HG03378 (cell line): ENCODE measurements at regions not wholly inside any gene's neighbourhood (a gene's known extent, or its start where the extent isn't known, plus 50 kb on each side); places are given as distances from the start of the nearest gene placed in this dataset.

Source experiments
- ATAC-seq: cut with Tn5 transposase; IDR thresholded peaks from one replicate; pipeline ENCODE4 v1.9.1; 2021; ENCODE audit warnings: mild to moderate bottlenecking, moderate library complexity; ENCODE audit not compliant: unreplicated experiment

DNA sequence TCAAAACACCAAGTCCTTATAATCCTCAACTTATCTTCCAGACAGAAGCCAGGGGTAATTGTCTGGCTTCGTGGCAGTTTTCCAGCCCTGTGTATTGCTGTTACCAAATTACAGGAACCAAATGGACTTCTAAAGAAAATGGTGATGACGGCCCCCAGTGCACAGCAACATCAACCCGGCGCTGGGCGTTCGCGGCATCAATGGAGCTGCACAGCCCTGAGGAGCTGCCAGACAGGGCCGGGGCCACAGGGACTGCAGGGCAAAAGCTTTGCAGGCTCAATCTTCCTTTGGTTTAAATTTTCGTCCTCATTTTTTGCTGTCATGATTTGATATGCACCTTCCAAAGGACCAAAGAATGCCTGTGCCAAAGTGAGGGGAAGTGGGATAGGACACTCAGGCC is 292.5 kb downstream of the BRD1 start:
- no peak for ATAC-seq

DNA sequence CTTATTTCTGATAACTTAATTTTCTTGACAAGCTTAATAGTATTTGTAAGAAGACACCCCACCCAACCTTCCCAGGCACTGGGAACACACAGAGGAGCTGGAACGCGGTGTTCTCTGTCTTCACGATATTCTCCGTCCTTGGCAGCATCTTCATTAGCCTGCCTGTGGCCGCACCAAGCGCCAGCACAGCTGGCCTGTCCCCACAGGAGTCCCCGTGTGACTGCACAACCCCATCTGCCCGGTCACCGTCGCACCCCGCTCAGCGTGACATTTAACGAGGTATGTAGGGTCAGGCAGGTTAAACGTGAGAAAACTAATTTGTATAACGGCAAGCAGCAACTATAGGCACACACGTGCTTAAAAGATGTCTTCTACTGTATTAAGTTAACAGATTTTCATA is 293.3 kb downstream of the BRD1 start:
- no peak for ATAC-seq

GRCh38 chr22:49533886-49534285 is 293.8 kb downstream of the BRD1 start:
- no peak for ATAC-seq

DNA sequence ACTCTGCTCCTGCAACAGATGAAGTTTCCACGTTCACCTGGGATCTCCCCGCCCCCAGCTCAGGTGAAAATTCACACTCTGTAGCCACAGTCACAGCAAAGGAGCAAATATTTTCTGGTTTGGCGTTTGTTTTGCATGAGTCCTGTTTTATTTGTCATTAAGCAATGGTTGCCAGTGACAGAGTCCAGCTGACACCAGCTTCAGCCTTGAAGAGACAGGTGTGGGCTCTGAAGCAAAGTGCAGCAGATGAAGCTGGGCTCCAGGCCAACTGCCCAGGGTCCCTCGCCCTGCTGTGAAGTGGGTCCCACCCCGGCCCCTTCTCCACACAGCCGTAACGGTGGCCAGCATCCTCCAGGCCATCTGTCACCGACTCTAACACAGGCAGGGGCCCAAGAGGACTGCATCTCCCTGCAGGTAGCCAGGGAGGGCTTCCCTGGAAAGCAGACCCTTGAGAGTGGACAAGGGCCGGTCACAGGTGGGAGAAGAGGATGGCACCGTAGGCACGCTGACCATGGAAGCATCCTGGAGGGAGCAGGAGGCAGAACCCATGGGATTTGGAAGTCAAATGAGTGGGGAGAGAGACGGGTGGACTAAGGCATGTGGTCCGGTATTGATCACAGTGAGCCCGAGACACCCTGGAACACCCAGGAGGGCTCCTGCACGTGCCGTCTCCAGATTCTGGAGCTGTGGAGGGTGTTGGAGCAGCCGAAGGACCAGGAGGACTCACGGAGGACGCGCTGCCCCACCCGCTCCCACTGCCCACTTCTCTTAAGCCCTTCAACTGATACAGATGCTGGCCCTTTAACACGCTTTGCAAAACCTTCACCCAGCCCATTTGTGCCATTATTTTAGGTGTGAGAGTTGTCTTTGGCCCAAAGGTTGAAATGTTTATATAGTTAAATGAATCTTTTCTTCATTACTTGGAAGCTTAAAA is 294.5 kb downstream of the BRD1 start:
- ATAC-seq = no peak

GRCh38 chr22:49531368-49531791 is 296.3 kb downstream of the BRD1 start:
- no peak for ATAC-seq

- no peak for ATAC-seq
These were observed 296.9 kb downstream of the BRD1 start for GRCh38 chr22:49530671-49531367.

DNA sequence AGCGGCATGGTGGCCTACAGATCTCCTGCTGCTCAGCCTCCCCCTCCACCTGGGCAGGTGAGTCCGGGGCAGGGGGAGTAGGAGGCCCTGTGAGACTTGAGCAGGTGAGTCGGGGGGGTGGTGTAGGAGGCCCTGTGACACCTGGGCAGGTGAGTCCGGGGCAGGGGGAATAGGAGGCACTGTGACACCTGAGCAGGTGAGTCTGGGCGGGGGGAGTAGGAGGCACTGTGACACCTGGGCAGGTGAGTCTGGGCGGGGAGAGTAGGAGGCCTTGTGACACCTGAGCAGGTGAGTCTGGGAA is 299.3 kb downstream of the BRD1 start:
- no peak for ATAC-seq

- no peak for ATAC-seq
These were observed 299.9 kb downstream of the BRD1 start for GRCh38 chr22:49527611-49528419.

DNA sequence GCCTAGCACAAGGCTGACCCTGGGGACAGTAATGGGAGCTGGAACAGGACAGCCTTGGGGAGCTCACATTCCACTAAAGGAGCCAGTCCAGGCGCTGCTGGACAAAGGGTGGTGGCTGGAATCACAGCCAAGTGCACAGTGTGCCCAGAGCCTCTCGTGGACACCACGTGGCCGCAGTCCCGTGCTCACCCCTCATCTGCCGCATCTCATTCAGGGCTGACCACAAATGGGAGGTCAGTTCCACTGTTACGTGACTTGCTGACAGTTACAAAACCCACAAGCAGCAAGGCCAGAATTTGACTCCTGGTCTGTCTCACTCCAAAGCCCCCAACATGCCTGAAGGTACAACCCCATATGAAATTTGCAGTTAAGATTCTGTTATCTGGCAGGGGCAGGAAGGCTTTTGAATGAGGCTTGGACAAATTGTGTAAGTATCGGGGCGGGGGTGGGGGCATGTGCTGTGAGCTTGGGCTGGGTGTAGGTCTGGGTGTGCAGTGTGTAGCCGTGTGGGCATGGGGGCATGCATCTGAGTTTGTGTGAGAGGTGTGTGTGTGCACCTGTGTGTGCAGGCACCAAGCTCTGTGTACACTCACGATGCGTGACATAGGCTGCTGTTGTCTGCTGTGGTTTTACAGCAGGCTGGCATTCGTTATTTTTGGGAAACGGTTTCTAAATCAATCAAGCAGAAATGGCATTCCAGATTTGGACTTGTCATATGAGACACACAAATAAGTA is 301.7 kb downstream of the BRD1 start:
- ATAC-seq = no peak

GRCh38 chr22:49525360-49525759 is 302.3 kb downstream of the BRD1 start:
- ATAC-seq = no peak

DNA sequence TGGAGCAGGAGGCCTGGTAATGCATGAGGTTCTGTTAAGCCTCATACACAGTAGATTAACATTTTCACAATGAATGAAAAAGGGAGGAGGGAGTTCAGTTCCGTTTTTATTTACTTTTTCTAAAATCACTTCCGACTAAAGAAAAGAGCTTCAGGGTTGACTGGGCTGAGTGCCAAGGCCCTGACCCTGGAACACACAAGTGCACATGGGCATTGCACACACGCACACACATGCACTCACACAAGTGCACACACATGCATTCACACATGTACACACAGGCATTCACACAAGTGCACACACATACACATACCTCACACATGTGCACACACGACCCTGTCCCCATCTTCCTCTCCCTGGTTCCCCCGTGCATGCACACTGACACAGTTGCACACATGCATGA is 303.3 kb downstream of the BRD1 start:
- ATAC-seq = no peak

GRCh38 chr22:49523374-49524008 is 304.2 kb downstream of the BRD1 start:
- no peak for ATAC-seq

GRCh38 chr22:49522582-49523373 is 304.9 kb downstream of the BRD1 start:
- ATAC-seq = no peak

DNA sequence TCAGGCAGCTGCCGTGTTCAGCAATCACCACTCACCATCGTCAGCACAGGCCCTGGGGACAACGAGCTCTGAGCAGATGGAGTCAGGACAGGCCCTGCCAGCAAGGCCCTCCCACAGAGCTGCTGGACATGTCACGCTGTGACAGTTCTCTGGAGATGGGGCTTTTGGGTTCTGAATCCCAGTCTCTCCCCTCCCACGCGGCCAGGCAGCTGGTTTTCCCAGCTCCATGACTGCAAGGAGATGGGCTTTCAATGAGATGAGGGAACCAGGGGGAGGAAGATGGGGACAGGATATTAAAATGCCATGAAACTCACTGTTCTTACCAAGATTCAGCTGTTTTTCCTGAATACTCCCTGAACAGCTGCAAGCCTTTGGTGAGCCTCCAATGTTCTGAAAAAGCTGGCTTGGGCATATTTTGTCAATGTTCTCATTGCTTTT is 305.9 kb downstream of the BRD1 start:
- ATAC-seq = no peak

- no peak for ATAC-seq
These were observed 308.4 kb downstream of the BRD1 start for GRCh38 chr22:49519117-49519737.

GRCh38 chr22:49518436-49518970 is 309.2 kb downstream of the BRD1 start:
- no peak for ATAC-seq

DNA sequence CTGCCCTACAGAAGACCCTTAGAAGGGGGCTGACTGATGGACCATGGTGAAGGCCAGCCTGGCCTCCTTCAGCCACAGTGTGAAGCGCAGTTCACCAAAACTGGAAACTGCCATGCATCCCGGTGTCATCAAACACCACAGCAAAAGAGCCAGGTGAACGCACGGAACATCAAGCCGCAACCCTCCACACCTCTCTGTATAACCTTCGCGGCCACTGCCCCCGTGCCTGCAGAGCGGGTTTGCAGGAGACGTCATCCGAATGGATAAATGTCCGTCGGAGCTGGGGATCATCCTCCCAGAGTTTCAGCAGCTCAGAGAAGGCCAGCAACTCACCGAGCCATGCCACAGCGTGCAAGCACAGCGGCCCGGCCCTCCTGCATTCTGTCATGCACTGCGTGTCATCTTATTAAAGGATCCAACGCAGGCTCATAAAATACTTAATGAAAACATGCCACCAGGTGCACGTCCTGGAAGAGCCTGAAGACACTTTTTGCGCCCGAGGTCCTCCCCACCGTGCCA is 309.9 kb downstream of the BRD1 start:
- no peak for ATAC-seq

DNA sequence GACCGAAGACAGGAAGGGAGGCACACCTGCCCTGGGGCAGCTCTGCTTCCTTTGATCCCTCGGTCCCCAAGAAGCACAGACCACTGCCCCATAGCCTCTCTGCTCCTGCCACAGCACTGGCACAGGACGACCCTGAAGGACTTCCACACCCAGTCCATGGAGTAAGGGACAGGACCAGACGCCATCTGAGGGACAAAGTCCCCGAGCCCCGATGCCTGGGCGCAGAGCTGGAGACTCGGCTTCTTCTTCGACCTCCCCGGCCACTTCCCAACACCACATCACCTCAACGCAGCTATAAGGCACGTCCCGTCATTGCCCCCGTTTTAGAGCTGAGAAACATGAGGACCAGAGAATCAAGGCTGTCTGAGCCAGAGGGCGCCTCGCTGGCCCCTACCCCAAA is 310.5 kb downstream of the BRD1 start:
- no peak for ATAC-seq

- no peak for ATAC-seq
These were observed 312.2 kb downstream of the BRD1 start for GRCh38 chr22:49515475-49515874.
